H1 (cell line): ENCODE measurements at regions not wholly inside any gene's neighbourhood (a gene's known extent, or its start where the extent isn't known, plus 50 kb on each side); places are given as distances from the start of the nearest gene placed in this dataset.

Experiments used
- CTCF ChIA-PET: fragments of 300-600 bp; sonication (Branson Sonifier 250); formaldehyde crosslinking; loops from one replicate; lab custom pipeline; 2021; ENCODE audit not compliant: partially characterized antibody; lab: Charles Lee
- POLR2A ChIA-PET: fragments of 300-600 bp; sonication (Branson Sonifier 250); formaldehyde crosslinking; loops from one replicate; lab custom pipeline; 2021; ENCODE audit warnings: inconsistent platforms; ENCODE audit not compliant: partially characterized antibody; lab: Charles Lee
- DNase-seq, 2 experiments: peaks; one replicate each; pipeline versions ENCODE4 v3.0.0 to v3.0.0-alpha.2; 2010 to 2022; ENCODE audit warnings: low spot score in 2 of 2, low read depth in 1 of 2, mixed read lengths in 1 of 2
- FAIRE-seq: peaks from 2 replicates; lab custom pipeline; 2011; peaks lifted over from hg19 to GRCh38; lab: Jason Lieb, UNC
- H2AFZ ChIP-seq: 2 replicates; pipeline ENCODE4 v1.8.1; 2012; ENCODE audit warnings: low read length, inconsistent platforms
- H2AK5ac ChIP-seq: 2 replicates; pipeline ENCODE4 v1.6.1; 2013; ENCODE audit warnings: low read depth, low read length
- H2BK120ac ChIP-seq: replicated peaks from 2 replicates; pipeline ENCODE3; 2013; ENCODE audit warnings: low read depth, low read length, inconsistent platforms
- H2BK12ac ChIP-seq: 2 replicates; pipeline ENCODE4 v1.6.1; 2013; ENCODE audit warnings: low read depth, low read length
- H2BK15ac ChIP-seq: 2 replicates; pipeline ENCODE4 v1.6.1; 2013; ENCODE audit warnings: low read length
- H2BK20ac ChIP-seq: 2 replicates; pipeline ENCODE4 v1.6.1; 2013; ENCODE audit warnings: low read length
- H2BK5ac ChIP-seq: 2 replicates; pipeline ENCODE4 v1.6.1; 2013; ENCODE audit warnings: low read depth, low read length
- H3K14ac ChIP-seq: 2 replicates; pipeline ENCODE4 v1.6.1; 2013; ENCODE audit warnings: inconsistent platforms; ENCODE audit not compliant: insufficient read length
- H3K18ac ChIP-seq: 2 replicates; pipeline ENCODE4 v1.6.1; 2013; ENCODE audit warnings: low read length; ENCODE audit errors: extremely low read depth
- H3K23ac ChIP-seq: 2 replicates; pipeline ENCODE4 v1.6.1; 2013; ENCODE audit warnings: inconsistent platforms; ENCODE audit not compliant: insufficient read length
- H3K23me2 ChIP-seq: 2 replicates; pipeline ENCODE4 v1.6.1; 2013; ENCODE audit warnings: low read depth, low read length
- H3K27ac ChIP-seq: 2 replicates; pipeline ENCODE4 v1.6.1; 2011; ENCODE audit warnings: low read depth, low read length, inconsistent platforms
- H3K27me3 ChIP-seq, 4 experiments: replicated peaks in 1 of 4; 1 replicate in 1 of 4; 2 replicates in 3 of 4; pipeline versions ENCODE4 v1.6.1 to v1.8.1; 2011 to 2013; ENCODE audit warnings: low read length in 3 of 4, mild to moderate bottlenecking in 3 of 4, inconsistent platforms in 2 of 4, mixed read lengths in 2 of 4, moderate library complexity in 1 of 4; ENCODE audit not compliant: control insufficient read depth in 3 of 4, insufficient read depth in 3 of 4; ENCODE audit errors: extremely low read depth in 1 of 4
- H3K36me3 ChIP-seq, 4 experiments: 2 replicates each; pipeline versions ENCODE4 v1.6.1 to v1.8.1; 2011 to 2013; ENCODE audit warnings: mild to moderate bottlenecking in 4 of 4, low read length in 3 of 4, moderate library complexity in 2 of 4, control low read depth in 1 of 4, inconsistent platforms in 1 of 4; ENCODE audit not compliant: insufficient read depth in 4 of 4, control insufficient read depth in 2 of 4
- H3K4ac ChIP-seq: replicated peaks from 2 replicates; pipeline ENCODE3; 2013; ENCODE audit warnings: low read length, low read depth, mixed read lengths, inconsistent platforms; ENCODE audit not compliant: insufficient read length
- H3K4me1 ChIP-seq, 4 experiments: replicated peaks in 1 of 4; 1 replicate in 1 of 4; 2 replicates in 3 of 4; pipeline versions ENCODE4 v1.6.1 to v1.8.1; 2011 to 2013; ENCODE audit warnings: low read length in 3 of 4, inconsistent platforms in 2 of 4, mixed read lengths in 1 of 4; ENCODE audit not compliant: insufficient read depth in 4 of 4, control insufficient read depth in 3 of 4
- H3K4me2 ChIP-seq, 2 experiments: 2 replicates each; pipeline versions ENCODE4 v1.6.1 to v1.8.1; 2011 to 2013; ENCODE audit warnings: low read depth in 2 of 2, low read length in 2 of 2, control low read depth in 1 of 2, inconsistent platforms in 1 of 2, mild to moderate bottlenecking in 1 of 2; ENCODE audit not compliant: insufficient read depth in 1 of 2
- H3K4me3 ChIP-seq, 4 experiments: fragments of 200-600, 300-600 bp in 1 of 4; sonication (generic), shearing (Covaris generic), sonication (Bioruptor Twin) in 1 of 4; 2 replicates each; pipeline versions ENCODE4 v1.5.1 to v1.8.1; 2011 to 2016; ENCODE audit warnings: low read length in 4 of 4, low read depth in 3 of 4, control low read depth in 2 of 4, inconsistent platforms in 2 of 4, mild to moderate bottlenecking in 2 of 4, mixed read lengths in 1 of 4, moderate library complexity in 1 of 4; ENCODE audit not compliant: insufficient read depth in 2 of 4; ENCODE audit errors: extremely low read depth in 1 of 4
- H3K56ac ChIP-seq: replicated peaks from 2 replicates; pipeline ENCODE3; 2013; ENCODE audit warnings: low read depth, mild to moderate bottlenecking, mixed read lengths, low read length, inconsistent platforms; ENCODE audit not compliant: insufficient read length
- H3K79me1 ChIP-seq: 2 replicates; pipeline ENCODE4 v1.6.1; 2013; ENCODE audit warnings: low read depth, low read length, control low read depth
- H3K79me2 ChIP-seq, 2 experiments: 2 replicates each; pipeline versions ENCODE4 v1.6.1 to v1.8.1; 2012 to 2013; ENCODE audit warnings: low read length in 2 of 2, mild to moderate bottlenecking in 2 of 2, inconsistent platforms in 1 of 2; ENCODE audit not compliant: insufficient read depth in 2 of 2, control insufficient read depth in 1 of 2
- H3K9ac ChIP-seq, 4 experiments: replicated peaks in 1 of 4; 1 replicate in 1 of 4; 2 replicates in 3 of 4; pipeline versions ENCODE4 v1.6.1 to v1.8.1; 2011 to 2013; ENCODE audit warnings: low read depth in 3 of 4, low read length in 3 of 4, control low read depth in 2 of 4, mild to moderate bottlenecking in 2 of 4, moderate library complexity in 2 of 4, inconsistent platforms in 1 of 4; ENCODE audit errors: extremely low read depth in 1 of 4
- H3K9me3 ChIP-seq, 2 experiments: 2 replicates each; pipeline versions ENCODE4 v1.6.1 to v1.8.1; 2012 to 2013; ENCODE audit warnings: mild to moderate bottlenecking in 2 of 2, moderate library complexity in 2 of 2, control low read depth in 1 of 2, inconsistent platforms in 1 of 2, low read depth in 1 of 2, low read length in 1 of 2, mixed read lengths in 1 of 2; ENCODE audit not compliant: insufficient read depth in 2 of 2
- H4K20me1 ChIP-seq, 2 experiments: replicated peaks in 1 of 2; 2 replicates each; pipeline versions ENCODE3 to v1.8.1; 2011 to 2013; ENCODE audit warnings: inconsistent platforms in 2 of 2, low read length in 2 of 2, mild to moderate bottlenecking in 1 of 2; ENCODE audit not compliant: insufficient read depth in 2 of 2, control insufficient read depth in 1 of 2
- H4K5ac ChIP-seq: 2 replicates; pipeline ENCODE4 v1.6.1; 2013; ENCODE audit warnings: low read length, low read depth, mixed read lengths, inconsistent platforms; ENCODE audit not compliant: insufficient read length
- H4K8ac ChIP-seq: 2 replicates; pipeline ENCODE4 v1.8.0; 2013; ENCODE audit warnings: mild to moderate bottlenecking, moderate library complexity, low read length, inconsistent platforms; ENCODE audit not compliant: insufficient read depth; ENCODE audit errors: extremely low read depth
- H4K91ac ChIP-seq: replicated peaks from 2 replicates; pipeline ENCODE3; 2013; ENCODE audit warnings: low read length, mixed read lengths, inconsistent platforms; ENCODE audit not compliant: insufficient read length
- BRCA1 ChIP-seq: IDR thresholded peaks from 2 replicates; pipeline ENCODE4 v1.6.1; 2012; ENCODE audit warnings: low read depth, low read length, improper control_type of control experiment
- JUND ChIP-seq: IDR thresholded peaks from 2 replicates; pipeline ENCODE4 v1.6.1; 2011; ENCODE audit warnings: mild to moderate bottlenecking, improper control_type of control experiment, low read length
- RNF2 ChIP-seq: fragments of 200-900, 300-1000 bp; sonication (generic); IDR thresholded peaks from 2 replicates; pipeline ENCODE4 v1.7.1; 2016; ENCODE audit warnings: borderline replicate concordance, low read depth, mild to moderate bottlenecking, antibody characterized with exemption, low read length; ENCODE audit not compliant: poor library complexity, severe bottlenecking; ENCODE audit errors: missing control alignments
- SP4 ChIP-seq: IDR thresholded peaks from 2 replicates; pipeline ENCODE4 v1.6.1; 2012; ENCODE audit warnings: low read length, inconsistent platforms
- TEAD4 ChIP-seq: IDR thresholded peaks from 2 replicates; pipeline ENCODE4 v1.6.1; 2012; ENCODE audit warnings: low read depth, low read length, inconsistent platforms, mixed read lengths
- YY1 ChIP-seq: IDR thresholded peaks from 2 replicates; pipeline ENCODE4 v1.6.1; 2011; ENCODE audit warnings: low read depth, mild to moderate bottlenecking, low read length
- WGBS, 2 experiments: shearing (Covaris generic) in 1 of 2; methylation state at CpG; one replicate each; pipeline versions ENCODE4 v1.1.6 to v1.1.7; 2013 to 2015; ENCODE audit warnings: low lambda C conversion rate in 2 of 2, mixed read lengths in 2 of 2, inconsistent platforms in 1 of 2, low coverage in 1 of 2, missing lambda C conversion rate in 1 of 2; ENCODE audit not compliant: insufficient replicate concordance in 2 of 2, insufficient coverage in 1 of 2, insufficient read length in 1 of 2; ENCODE audit errors: extremely low coverage in 1 of 2, missing lambda C conversion rate in 1 of 2; 5-methylcytosine and 5-hydroxymethylcytosine counted together

GRCh38 chr7:25792586-25792985 is 359.4 kb upstream of the NFE2L3 start:
- CTCF ChIA-PET = interaction anchor here (1.7 kb wide), 1 partner anchor 27 kb away, joined by 8 read pairs; no protein-coding TSS in a partner anchor
- DNase-seq = no peak

More at GRCh38 chr7:25792586-25792985, 359.4 kb upstream of the NFE2L3 start:
- Histone ChIP-seq H3K36me3 (no peaks in the 10 kb centered on the region), H2BK20ac (no peak overlapping the region), H2AK5ac (no peak overlapping the region), H3K79me1 (no peaks in the 10 kb centered on the region), H2AFZ (no peak overlapping the region), H3K27ac (no peak overlapping the region), H3K23me2 (no peaks in the 10 kb centered on the region), H3K23ac (no peak overlapping the region), H3K9ac (no peak overlapping the region), H3K18ac (no peak overlapping the region), H3K14ac (no peak overlapping the region), H3K4me1 (no peaks in the 10 kb centered on the region), H3K79me2 (no peaks in the 10 kb centered on the region), H3K56ac (no peak overlapping the region), H3K4me2 (no peak overlapping the region), H4K8ac (no peak overlapping the region), H2BK5ac (no peak overlapping the region), H3K27me3 (no peaks in the 10 kb centered on the region), H3K4me3 (no peak overlapping the region), H4K5ac (no peak overlapping the region), H3K9me3 (no peaks in the 10 kb centered on the region), H4K91ac (no peak overlapping the region), H2BK15ac (no peak overlapping the region), H2BK12ac (no peak overlapping the region), H3K4ac (no peak overlapping the region), H4K20me1 (no peaks in the 10 kb centered on the region), H2BK120ac (no peak overlapping the region)
- no peak for FAIRE-seq
- POLR2A ChIA-PET = no interaction called here
- TF ChIP-seq YY1 (no peak), SP4 (no peak), JUND (no peak), TEAD4 (no peak), RNF2 (no peak), BRCA1 (no peak)
- WGBS, 2 experiments = 89% methylated on average over 8 of the region's 8 CpGs; no CpG with 5 or more reads in 1 of the 2 experiments
